Tibial artery (tissue), 4 donors: ENCODE measurements at regions not wholly inside any gene's neighbourhood (a gene's known extent, or its start where the extent isn't known, plus 50 kb on each side); places are given as distances from the start of the nearest gene placed in this dataset.

Source experiments
- DNase-seq, 2 donors: peaks; one replicate each; pipeline ENCODE4 v3.0.0-alpha.2; 2019
- H3K27ac ChIP-seq, 2 donors: fragments of 200-600 bp; sonication (generic) in 1 of 2; 1 replicate in 1 of 2; 2 replicates in 1 of 2; pipeline ENCODE4 v1.5.1; 2018 to 2019; ENCODE audit warnings: mild to moderate bottlenecking in 1 of 2
- H3K27me3 ChIP-seq, 2 donors: fragments of 200-600 bp; sonication (generic) in 1 of 2; one replicate each; pipeline versions ENCODE4 v1.5.1 to v1.6.0; 2016 to 2019
- H3K36me3 ChIP-seq, 3 donors: fragments of 200-600 bp; sonication (generic) in 2 of 3; one replicate each; pipeline ENCODE4 v1.5.1; 2016 to 2019; ENCODE audit warnings: mild to moderate bottlenecking in 2 of 3
- H3K4me1 ChIP-seq, 4 donors: fragments of 200-600 bp; sonication (generic) in 2 of 4; 1 replicate in 3 of 4; 2 replicates in 1 of 4; pipeline ENCODE4 v1.5.1; 2016 to 2019
- H3K4me3 ChIP-seq, 2 donors: fragments of 200-600 bp; sonication (generic) in 1 of 2; 1 replicate in 1 of 2; 2 replicates in 1 of 2; pipeline ENCODE4 v1.5.1; 2018 to 2019; ENCODE audit warnings: mild to moderate bottlenecking in 2 of 2
- H3K9me3 ChIP-seq, 3 donors: fragments of 200-600 bp; sonication (generic) in 1 of 3; one replicate each; pipeline ENCODE4 v1.5.1; 2016 to 2019
- CTCF ChIP-seq, 2 experiments: fragments of 200-600 bp in 1 of 2; fragments of 450-650 bp in 1 of 2; IDR thresholded peaks; one replicate each; pipeline ENCODE4 v1.5.1; 2017 to 2019; ENCODE audit warnings: antibody characterized with exemption in 2 of 2, mild to moderate bottlenecking in 1 of 2, moderate library complexity in 1 of 2
- intact Hi-C: fragments of 100-400 bp; cut with DNase I; formaldehyde crosslinking; loops from one replicate; pipeline ENCODE4 v1.15.0; 2023; ENCODE audit warnings: low total_unique reads

- DNase-seq: no peak
- H3K4me1 ChIP-seq: no peaks in the 10 kb centered on the region
- intact Hi-C loops: loop anchor here (1.0 kb wide), 1 partner anchor 19 kb away; no protein-coding TSS in a partner anchor
- no peaks in the 10 kb centered on the region for H3K9me3 ChIP-seq
- no peak overlapping the region for H3K27ac ChIP-seq
- H3K36me3 ChIP-seq: no peaks in the 10 kb centered on the region
- no peaks in the 10 kb centered on the region for H3K27me3 ChIP-seq
- H3K4me3 ChIP-seq: no peak overlapping the region
- TF ChIP-seq CTCF (IDR thresholded peaks at IDR 0.05): no peak
These were observed 362.5 kb upstream of the ZMIZ1 start for GRCh38 chr10:78706256-78706655.

- intact Hi-C loops: loop anchor here (1.0 kb wide), 1 partner anchor 18 kb away; no protein-coding TSS in a partner anchor
- H3K36me3 ChIP-seq: no peaks in the 10 kb centered on the region
- no peak for DNase-seq
These were observed 361.8 kb upstream of the ZMIZ1 start for GRCh38 chr10:78706726-78707540.

GRCh38 chr10:78707745-78708144 lies 361.0 kb upstream of the ZMIZ1 start:
- intact Hi-C loops: no loop called here
- Histone ChIP-seq H3K36me3 (no peaks in the 10 kb centered on the region), H3K27ac (no peak overlapping the region), H3K9me3 (no peaks in the 10 kb centered on the region), H3K4me1 (no peaks in the 10 kb centered on the region), H3K4me3 (no peak overlapping the region), H3K27me3 (no peaks in the 10 kb centered on the region)
- TF ChIP-seq CTCF (IDR thresholded peaks at IDR 0.05): no peak
- DNase-seq: no peak

More at GRCh38 chr10:78706726-78707540, 361.8 kb upstream of the ZMIZ1 start:
- Histone ChIP-seq H3K27me3 (no peaks in the 10 kb centered on the region), H3K9me3 (no peaks in the 10 kb centered on the region), H3K4me1 (no peaks in the 10 kb centered on the region), H3K27ac (no peak overlapping the region), H3K4me3 (no peak overlapping the region)
- no peak for TF ChIP-seq CTCF (IDR thresholded peaks at IDR 0.05)

GRCh38 chr10:78712147-78712546 lies 356.6 kb upstream of the ZMIZ1 start:
- H3K4me1 ChIP-seq: peaks cover 0 to 6% (median 3%) of the 10 kb centered on the region in 4 donors
- H3K4me3 ChIP-seq: no peak overlapping the region
- no peak for DNase-seq
- no peaks in the 10 kb centered on the region for H3K27me3 ChIP-seq
- intact Hi-C loops: no loop called here
- H3K9me3 ChIP-seq: no peaks in the 10 kb centered on the region
- H3K27ac ChIP-seq: no peak overlapping the region
- H3K36me3 ChIP-seq: no peaks in the 10 kb centered on the region
- TF ChIP-seq CTCF (IDR thresholded peaks at IDR 0.05): no peak

GRCh38 chr10:78713659-78714058 lies 355.1 kb upstream of the ZMIZ1 start:
- no peak overlapping the region for H3K27ac ChIP-seq
- no peak for TF ChIP-seq CTCF (IDR thresholded peaks at IDR 0.05)
- H3K36me3 ChIP-seq: no peaks in the 10 kb centered on the region
- intact Hi-C loops: no loop called here
- DNase-seq: no peak
- peaks cover 0 to 21% (median 8%) of the 10 kb centered on the region in 4 donors for H3K4me1 ChIP-seq
- no peaks in the 10 kb centered on the region for H3K27me3 ChIP-seq
- H3K4me3 ChIP-seq: no peak overlapping the region
- H3K9me3 ChIP-seq: no peaks in the 10 kb centered on the region
